HG03108 (cell line): ENCODE measurements at regions not wholly inside any gene's neighbourhood (a gene's known extent, or its start where the extent isn't known, plus 50 kb on each side); places are given as distances from the start of the nearest gene placed in this dataset.

Experiments used
- ATAC-seq: cut with Tn5 transposase; IDR thresholded peaks from one replicate; pipeline ENCODE4 v1.9.1; 2021; ENCODE audit warnings: moderate library complexity; ENCODE audit not compliant: unreplicated experiment

- no peak for ATAC-seq
Observed at GRCh38 chr6:170048615-170049256, 242.1 kb downstream of the DLL1 start.

GRCh38 chr6:170047823-170048222 is 243.1 kb downstream of the DLL1 start:
- no peak for ATAC-seq

- ATAC-seq: no peak
Observed at GRCh38 chr6:170046791-170047626, 243.9 kb downstream of the DLL1 start.

GRCh38 chr6:170045981-170046667 is 244.8 kb downstream of the DLL1 start:
- ATAC-seq: no peak

DNA sequence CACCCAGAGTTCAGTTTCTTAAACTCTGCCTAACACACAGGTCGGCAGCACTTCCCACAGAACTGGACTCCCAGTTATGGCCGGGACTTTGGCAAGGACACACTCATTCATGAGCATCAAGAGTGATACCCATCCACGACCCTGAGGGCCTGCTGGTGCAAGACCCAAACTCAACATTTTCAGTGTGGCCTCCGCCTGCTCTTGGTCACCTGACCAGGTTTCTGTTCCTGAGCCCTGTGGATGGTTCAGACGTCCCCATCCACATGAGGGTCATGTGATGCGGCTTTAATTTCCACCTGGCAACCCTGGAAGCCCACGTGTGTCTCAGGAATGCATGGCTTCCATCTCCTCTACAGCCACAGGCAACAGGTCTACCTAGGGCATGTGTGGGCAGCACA is 245.3 kb downstream of the DLL1 start:
- no peak for ATAC-seq

DNA sequence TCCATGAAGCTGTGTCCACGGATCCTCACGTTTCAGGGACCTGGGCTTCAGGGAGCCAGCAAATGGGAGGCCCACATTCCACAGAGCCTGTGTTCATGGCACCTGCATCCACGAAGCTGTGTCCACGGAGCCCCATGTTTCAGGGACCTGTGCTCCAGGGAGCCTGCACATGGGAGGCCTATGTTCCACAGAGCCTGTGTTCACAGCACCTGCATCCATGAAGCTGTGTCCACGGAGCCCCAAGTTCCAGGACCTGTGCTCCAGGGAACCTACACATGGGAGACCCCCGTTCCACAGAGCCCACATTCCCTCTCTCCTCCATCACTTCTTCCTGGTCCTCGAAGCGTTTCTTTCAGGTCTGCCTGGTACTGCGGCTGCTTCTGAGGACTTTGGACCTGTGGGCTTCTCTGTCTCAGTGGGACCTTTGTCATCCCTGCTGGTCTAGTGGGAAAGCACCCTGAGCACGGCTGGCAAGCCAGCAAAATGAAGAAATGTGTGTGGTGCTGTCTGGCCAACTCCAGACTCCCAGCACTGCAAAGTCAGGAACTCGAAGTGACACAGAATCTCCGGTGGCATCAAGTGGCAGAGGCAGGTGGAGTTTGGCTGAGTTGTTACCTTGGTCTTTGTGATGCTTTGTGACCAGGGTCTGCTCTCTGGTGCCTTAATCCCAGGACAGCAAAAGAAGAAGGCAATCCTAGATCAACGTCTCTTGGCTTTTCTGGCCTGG is 245.9 kb downstream of the DLL1 start:
- no peak for ATAC-seq

- ATAC-seq: no peak
Observed at GRCh38 chr6:170043881-170044790, 246.7 kb downstream of the DLL1 start.

- no peak for ATAC-seq
Observed at GRCh38 chr6:170043150-170043819, 247.6 kb downstream of the DLL1 start.

DNA sequence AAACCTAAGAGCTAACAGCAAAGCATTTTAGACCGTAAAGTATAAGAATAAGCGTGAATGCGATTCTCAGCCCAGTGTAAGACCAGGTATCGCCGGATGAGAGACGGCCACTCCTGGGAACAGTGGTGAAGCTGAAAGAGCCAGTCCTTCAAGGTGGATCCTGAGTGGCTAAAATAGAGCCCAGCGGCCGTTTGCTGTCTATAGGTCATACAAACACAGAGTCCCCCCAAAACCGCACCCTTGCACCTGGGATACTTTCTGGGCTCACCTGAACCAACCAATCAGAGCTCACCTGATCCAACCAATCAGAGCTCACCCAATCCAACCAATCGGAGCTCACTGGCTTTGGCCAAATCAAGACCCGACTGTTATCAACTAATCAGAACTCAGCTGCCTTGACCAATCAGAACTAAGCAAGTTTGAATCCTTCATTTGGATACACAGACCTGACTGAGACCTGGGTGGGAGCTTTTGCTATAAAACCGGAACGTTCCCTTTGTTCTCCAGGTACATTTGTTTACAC is 248.2 kb downstream of the DLL1 start:
- no peak for ATAC-seq

- ATAC-seq: no peak
Observed at GRCh38 chr6:170042123-170042522, 248.8 kb downstream of the DLL1 start.

DNA sequence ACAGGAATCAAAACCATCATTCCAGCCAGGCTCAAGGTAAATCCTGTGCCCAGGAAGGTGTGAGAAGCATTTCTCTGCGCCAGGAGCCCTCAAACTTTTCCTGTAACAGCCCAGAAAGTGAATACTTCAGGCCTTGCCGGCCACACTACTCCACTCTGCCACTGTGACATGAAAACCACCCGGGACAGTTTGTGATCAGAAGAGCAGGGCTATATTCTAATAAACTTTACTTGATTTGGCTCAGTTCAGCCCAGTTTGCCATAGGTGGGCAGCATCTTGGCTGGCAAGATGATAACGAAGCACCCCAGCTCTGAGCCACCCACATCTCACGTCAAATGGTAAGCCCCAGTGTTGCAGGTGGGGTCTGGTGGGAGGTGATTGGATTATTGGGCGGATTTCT is 249.4 kb downstream of the DLL1 start:
- ATAC-seq: no peak

GRCh38 chr6:170040906-170041305 is 250.0 kb downstream of the DLL1 start:
- no peak for ATAC-seq

GRCh38 chr6:170040115-170040500 is 250.8 kb downstream of the DLL1 start:
- no peak for ATAC-seq

DNA sequence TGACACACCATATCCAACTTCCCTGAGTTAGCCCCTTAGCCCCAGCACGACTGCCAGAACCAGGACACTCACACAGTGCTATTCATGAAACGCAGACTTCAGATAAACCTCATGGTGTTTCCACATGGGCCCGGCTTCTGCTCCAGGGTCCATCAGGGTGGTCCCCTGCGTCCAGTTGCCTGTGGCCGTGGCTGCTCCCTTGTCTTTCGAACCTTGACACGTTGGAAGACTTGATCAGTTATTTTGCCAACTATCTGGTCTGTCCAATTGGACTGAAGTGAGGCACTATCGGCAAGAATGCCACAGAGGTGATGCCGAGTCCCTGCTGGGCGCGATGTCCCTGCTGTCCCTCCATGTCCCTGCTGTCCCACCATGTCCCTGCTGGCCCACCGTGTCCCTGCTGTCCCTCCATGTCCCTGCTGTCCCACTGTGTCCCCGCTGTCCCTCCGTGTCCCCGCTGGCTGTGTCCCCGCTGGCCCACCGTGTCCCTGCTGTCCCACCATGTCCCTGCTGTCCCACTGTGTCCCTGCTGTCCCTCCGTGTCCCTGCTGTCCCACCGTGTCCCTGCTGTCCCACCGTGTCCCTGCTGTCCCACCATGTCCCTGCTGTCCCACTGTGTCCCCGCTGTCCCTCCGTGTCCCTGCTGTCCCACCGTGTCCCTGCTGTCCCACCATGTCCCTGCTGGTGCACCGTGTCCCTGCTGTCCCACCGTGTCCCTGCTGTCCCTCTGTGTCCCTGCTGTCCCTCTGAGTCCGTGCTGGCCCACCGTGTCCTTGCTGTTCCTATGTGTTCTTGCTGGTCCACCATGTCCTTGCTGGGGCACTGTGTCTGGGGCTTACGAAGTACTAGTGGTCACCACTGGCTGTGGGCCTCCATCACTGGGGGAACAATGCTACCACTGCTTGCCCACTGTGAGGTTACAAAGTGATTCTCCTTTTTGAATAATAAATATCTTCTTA is 251.4 kb downstream of the DLL1 start:
- ATAC-seq: no peak

GRCh38 chr6:170038708-170039107 is 252.2 kb downstream of the DLL1 start:
- no peak for ATAC-seq

DNA sequence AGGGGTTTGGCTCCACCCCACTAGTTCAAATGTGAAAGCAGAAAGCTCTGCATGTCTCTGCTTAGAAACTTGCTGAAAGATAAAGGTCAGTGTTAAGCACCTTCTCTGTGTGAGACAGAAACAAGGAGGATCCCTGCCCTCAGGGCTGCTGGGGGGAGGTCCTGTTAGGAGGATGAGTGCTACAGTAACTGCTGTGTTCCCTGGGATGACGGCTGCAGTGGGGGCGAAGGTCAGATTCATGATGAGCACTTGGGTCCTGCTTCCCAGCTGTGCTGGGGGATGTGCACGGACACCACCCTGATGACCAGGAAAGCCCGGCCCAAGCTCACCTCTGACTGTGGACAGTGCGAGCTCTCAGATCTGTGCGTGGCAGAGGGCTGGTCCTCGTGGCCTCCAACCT is 252.6 kb downstream of the DLL1 start:
- ATAC-seq: no peak

DNA sequence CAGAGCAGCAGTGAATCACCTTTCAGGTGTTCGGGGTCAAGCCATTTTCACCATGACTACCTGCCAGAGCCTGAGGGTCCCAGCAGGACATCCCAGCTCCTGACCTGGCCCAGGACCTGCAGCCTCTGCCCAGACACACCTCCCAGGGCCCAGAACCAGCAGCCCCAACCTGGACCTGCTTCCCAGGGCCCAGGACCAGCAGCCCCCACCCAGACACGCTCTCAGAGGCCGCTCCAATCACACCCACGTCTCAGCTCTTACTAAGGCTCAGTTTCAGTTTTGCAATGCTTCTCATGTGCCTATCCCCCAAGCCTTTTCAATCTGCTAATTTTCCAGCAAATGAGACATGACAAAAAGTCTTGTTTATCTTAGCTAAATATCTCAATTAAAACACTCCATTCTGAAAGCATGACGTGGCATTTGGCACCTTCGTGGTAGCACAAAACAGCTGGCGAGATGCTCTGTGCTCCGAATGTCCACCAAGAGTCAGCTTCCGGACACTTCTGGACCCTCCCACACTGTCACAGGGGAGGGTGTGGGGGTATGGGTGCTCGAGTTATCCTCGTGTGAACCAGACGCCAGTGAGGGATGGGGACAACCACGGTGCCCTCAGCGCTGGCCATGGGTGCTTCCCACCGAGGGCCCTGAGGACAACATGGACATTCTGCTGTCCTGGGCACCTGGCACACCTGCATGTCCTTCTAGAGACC is 253.2 kb downstream of the DLL1 start:
- no peak for ATAC-seq

GRCh38 chr6:170036916-170037315 is 254.0 kb downstream of the DLL1 start:
- no peak for ATAC-seq
